ENCODE measurements at regions not wholly inside any gene's neighbourhood (a gene's known extent, or its start where the extent isn't known, plus 50 kb on each side); places are given as distances from the start of the nearest gene placed in this dataset.

GRCh38 chr6:79302341-79302740, 67.9 kb upstream of the HMGN3 start:
- no peak for DNase-seq (ENCODE audit: low spot score)

- DNase-seq (ENCODE audit: low spot score): no peak
Observed at GRCh38 chr6:79301290-79301689, 66.8 kb upstream of the HMGN3 start.

GRCh38 chr6:79296211-79296610, 61.7 kb upstream of the HMGN3 start:
- DNase-seq (ENCODE audit: low spot score): no peak
